ENCODE measurements at regions not wholly inside any gene's neighbourhood (a gene's known extent, or its start where the extent isn't known, plus 50 kb on each side); places are given as distances from the start of the nearest gene placed in this dataset.
A peak's percentile ranks its signal among the peaks of the same experiment; 100 is the strongest.

DNA sequence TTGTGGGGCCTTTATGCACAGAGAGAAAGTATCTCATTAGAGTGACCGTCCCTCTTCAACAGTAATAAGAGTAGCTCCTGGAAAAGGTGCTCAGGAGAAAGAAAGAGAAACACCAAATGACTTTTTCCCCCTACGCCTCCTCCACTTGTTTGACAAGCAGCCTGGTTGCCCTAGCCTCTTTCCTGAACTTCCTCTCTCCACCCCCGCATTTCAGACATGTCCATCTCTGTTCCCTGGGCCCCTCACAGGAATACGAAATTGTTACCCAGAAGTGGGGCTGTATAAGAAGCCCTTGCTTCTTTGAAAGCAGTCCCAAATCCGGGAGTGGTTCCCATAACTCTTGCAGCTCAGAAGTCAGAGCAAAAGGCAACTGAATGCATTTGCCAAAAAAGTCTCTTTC, 119.6 kb upstream of the ADO start:
- BruUV-seq (replicated peaks) = no TSS peak
- Histone ChIP-seq H3K9ac (ENCODE audit: low read length) (no peak overlapping the region), H3K4me1 (ENCODE audit: insufficient read depth, low read length) (peaks cover 4% of the 10 kb centered on the region), H3K4me2 (ENCODE audit: low read length) (no peak overlapping the region), H4K20me1 (ENCODE audit: low read length) (no peaks in the 10 kb centered on the region), H3K9me2 (replicated peaks; ENCODE audit: low read length) (no peaks in the 10 kb centered on the region), H3K27ac (ENCODE audit: low read length) (no peak overlapping the region), H3F3A (ENCODE audit: low read length, unreplicated experiment) (no peaks in the 10 kb centered on the region), H3K79me2 (ENCODE audit: low read length) (no peaks in the 10 kb centered on the region), H3K9me3 (ENCODE audit: low read length) (peaks cover 21% of the 10 kb centered on the region), H3K36me3 (ENCODE audit: low read depth, low read length) (peaks cover 9% of the 10 kb centered on the region; the same call in 1 of the 2 replicates), H3K27me3 (ENCODE audit: low read length) (no peaks in the 10 kb centered on the region), H2AFZ (ENCODE audit: low read length) (no peak overlapping the region), H3K4me3 (ENCODE audit: low read length) (no peak overlapping the region)
- intact Hi-C loops (cut with micrococcal nuclease) = no loop called here
- POLR2A ChIA-PET (ENCODE audit: unreplicated experiment) = no interaction called here
- DNase-seq (no peak), ATAC-seq (no peak)
- CTCF ChIA-PET = no interaction called here
- TF ChIP-seq EZH2 (IDR thresholded peaks at IDR 0.05; ENCODE audit: low read length, unreplicated experiment) = no peak
- TF ChIP-seq, protein P1, sequence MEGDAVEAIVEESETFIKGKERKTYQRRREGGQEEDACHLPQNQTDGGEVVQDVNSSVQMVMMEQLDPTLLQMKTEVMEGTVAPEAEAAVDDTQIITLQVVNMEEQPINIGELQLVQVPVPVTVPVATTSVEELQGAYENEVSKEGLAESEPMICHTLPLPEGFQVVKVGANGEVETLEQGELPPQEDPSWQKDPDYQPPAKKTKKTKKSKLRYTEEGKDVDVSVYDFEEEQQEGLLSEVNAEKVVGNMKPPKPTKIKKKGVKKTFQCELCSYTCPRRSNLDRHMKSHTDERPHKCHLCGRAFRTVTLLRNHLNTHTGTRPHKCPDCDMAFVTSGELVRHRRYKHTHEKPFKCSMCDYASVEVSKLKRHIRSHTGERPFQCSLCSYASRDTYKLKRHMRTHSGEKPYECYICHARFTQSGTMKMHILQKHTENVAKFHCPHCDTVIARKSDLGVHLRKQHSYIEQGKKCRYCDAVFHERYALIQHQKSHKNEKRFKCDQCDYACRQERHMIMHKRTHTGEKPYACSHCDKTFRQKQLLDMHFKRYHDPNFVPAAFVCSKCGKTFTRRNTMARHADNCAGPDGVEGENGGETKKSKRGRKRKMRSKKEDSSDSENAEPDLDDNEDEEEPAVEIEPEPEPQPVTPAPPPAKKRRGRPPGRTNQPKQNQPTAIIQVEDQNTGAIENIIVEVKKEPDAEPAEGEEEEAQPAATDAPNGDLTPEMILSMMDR (conservative IDR thresholded peaks at IDR 0.05; ENCODE audit: low read depth, low read length) = no peak
- TF ChIP-seq EZH2phosphoT487 (IDR thresholded peaks at IDR 0.05; ENCODE audit: borderline replicate concordance, low read length) = no peak

DNA sequence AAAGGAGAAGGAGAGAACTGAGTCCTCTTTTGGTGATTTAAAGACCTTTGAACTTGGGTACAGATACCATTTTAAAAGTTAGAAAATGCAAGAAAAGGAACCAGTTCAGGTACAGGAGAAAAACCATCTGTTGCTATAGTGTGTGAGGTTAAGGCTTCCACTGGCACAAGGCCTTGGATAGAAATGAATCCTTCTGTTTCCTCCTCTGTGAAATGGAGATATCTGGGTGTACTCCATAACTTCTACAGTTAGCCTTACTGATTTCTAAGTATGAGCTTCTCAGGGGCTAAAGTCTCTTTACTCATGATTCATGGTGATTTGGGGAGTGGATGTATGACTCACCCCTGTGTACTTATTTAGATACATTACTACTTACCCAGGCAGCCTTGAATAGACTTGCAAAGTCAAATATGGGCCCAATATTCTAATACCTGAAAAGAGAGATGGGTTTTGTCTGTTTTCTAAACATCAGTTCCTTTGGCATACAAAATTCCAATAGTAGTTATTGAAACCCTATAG, 117.2 kb upstream of the ADO start:
- Histone ChIP-seq H3K4me2 (ENCODE audit: low read length) (no peak overlapping the region), H3K27me3 (ENCODE audit: low read length) (no peaks in the 10 kb centered on the region), H3F3A (ENCODE audit: low read length, unreplicated experiment) (no peaks in the 10 kb centered on the region), H4K20me1 (ENCODE audit: low read length) (no peaks in the 10 kb centered on the region), H3K27ac (ENCODE audit: low read length) (no peak overlapping the region), H3K4me1 (ENCODE audit: insufficient read depth, low read length) (peaks cover 4% of the 10 kb centered on the region), H3K9me3 (ENCODE audit: low read length) (peaks cover 21% of the 10 kb centered on the region), H3K4me3 (ENCODE audit: low read length) (no peak overlapping the region), H2AFZ (ENCODE audit: low read length) (no peak overlapping the region), H3K9ac (ENCODE audit: low read length) (no peak overlapping the region), H3K36me3 (ENCODE audit: low read depth, low read length) (peaks cover 9% of the 10 kb centered on the region; the same call in 1 of the 2 replicates), H3K79me2 (ENCODE audit: low read length) (no peaks in the 10 kb centered on the region), H3K9me2 (replicated peaks; ENCODE audit: low read length) (no peaks in the 10 kb centered on the region)
- ChIA-PET CTCF (no interaction called here), POLR2A (ENCODE audit: unreplicated experiment) (no interaction called here)
- DNase-seq (peak; percentile 93), ATAC-seq (peak; percentile 98)
- TF ChIP-seq EZH2 (IDR thresholded peaks at IDR 0.05; ENCODE audit: low read length, unreplicated experiment) (no peak), EZH2phosphoT487 (IDR thresholded peaks at IDR 0.05; ENCODE audit: borderline replicate concordance, low read length) (no peak)
- TF ChIP-seq, protein P1 (conservative IDR thresholded peaks at IDR 0.05; ENCODE audit: low read depth, low read length) = no peak
- BruUV-seq (replicated peaks) = no TSS peak
- intact Hi-C loops (cut with micrococcal nuclease) = no loop called here

DNA sequence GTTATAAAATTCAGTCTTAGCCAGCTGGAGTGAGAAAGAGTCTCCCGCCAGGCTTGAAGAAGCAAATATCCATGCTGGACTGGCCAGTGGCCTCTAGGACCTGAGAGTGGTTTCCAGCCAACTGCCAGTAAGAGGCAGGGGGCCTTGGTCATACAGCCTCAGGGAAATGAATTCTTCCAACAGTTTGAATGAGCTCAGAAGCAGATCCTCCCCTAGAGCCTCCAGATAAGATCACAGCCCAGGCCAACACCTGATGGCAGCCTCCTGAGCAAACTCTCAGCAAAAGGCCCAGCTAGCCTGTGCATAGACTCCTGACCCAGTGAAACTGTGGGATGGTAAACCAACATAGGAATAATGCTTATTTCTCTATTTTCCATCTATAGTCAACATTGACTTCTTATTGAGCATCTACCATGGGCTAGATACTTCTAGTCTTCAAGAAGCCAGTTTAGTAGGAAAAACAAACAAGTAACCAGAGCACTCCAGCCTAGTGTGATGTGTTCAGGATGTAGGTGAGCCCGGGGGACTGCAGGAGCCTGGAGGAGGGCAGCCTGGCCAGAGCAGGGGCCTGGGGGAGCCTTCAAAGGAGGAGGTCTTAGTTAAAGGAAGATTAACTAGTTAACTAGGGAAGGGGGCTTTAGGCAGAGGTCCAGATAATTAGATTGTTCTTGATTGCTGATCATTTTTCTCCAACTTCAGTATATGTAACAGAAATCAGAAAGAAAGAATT, 115.4 kb upstream of the ADO start:
- no peaks in the 10 kb centered on the region for H3K79me2 ChIP-seq (ENCODE audit: low read length)
- no peak overlapping the region for H3K27ac ChIP-seq (ENCODE audit: low read length)
- H3K36me3 ChIP-seq (ENCODE audit: low read depth, low read length) = peaks cover 9% of the 10 kb centered on the region; the same call in 1 of the 2 replicates
- H3K9me2 ChIP-seq (replicated peaks; ENCODE audit: low read length) = no peaks in the 10 kb centered on the region
- DNase-seq (no peak), ATAC-seq (no peak)
- peaks cover 21% of the 10 kb centered on the region for H3K9me3 ChIP-seq (ENCODE audit: low read length)
- ChIA-PET CTCF (no interaction called here), POLR2A (ENCODE audit: unreplicated experiment) (no interaction called here)
- H4K20me1 ChIP-seq (ENCODE audit: low read length) = no peaks in the 10 kb centered on the region
- H3K4me1 ChIP-seq (ENCODE audit: insufficient read depth, low read length) = peaks cover 4% of the 10 kb centered on the region
- no peak overlapping the region for H3K4me3 ChIP-seq (ENCODE audit: low read length)
- H3K27me3 ChIP-seq (ENCODE audit: low read length) = no peaks in the 10 kb centered on the region
- no peaks in the 10 kb centered on the region for H3F3A ChIP-seq (ENCODE audit: low read length, unreplicated experiment)
- BruUV-seq (replicated peaks) = no TSS peak
- no peak overlapping the region for H3K9ac ChIP-seq (ENCODE audit: low read length)
- no peak overlapping the region for H2AFZ ChIP-seq (ENCODE audit: low read length)
- TF ChIP-seq EZH2 (IDR thresholded peaks at IDR 0.05; ENCODE audit: low read length, unreplicated experiment) = no peak
- no peak for TF ChIP-seq EZH2phosphoT487 (IDR thresholded peaks at IDR 0.05; ENCODE audit: borderline replicate concordance, low read length)
- TF ChIP-seq, protein P1 (conservative IDR thresholded peaks at IDR 0.05; ENCODE audit: low read depth, low read length) = no peak
- intact Hi-C loops (cut with micrococcal nuclease) = no loop called here
- H3K4me2 ChIP-seq (ENCODE audit: low read length) = no peak overlapping the region
